HG03571 (cell line): ENCODE measurements at regions not wholly inside any gene's neighbourhood (a gene's known extent, or its start where the extent isn't known, plus 50 kb on each side); places are given as distances from the start of the nearest gene placed in this dataset.
A peak's percentile ranks its signal among the peaks of the same experiment; 100 is the strongest.

Experiments used
- ATAC-seq: cut with Tn5 transposase; IDR thresholded peaks from one replicate; pipeline ENCODE4 v1.9.1; 2021; ENCODE audit not compliant: unreplicated experiment

- ATAC-seq, result no peak
These were observed 249.1 kb downstream of the QKI start for GRCh38 chr6:163663575-163663974.

GRCh38 chr6:163662604-163663225 lies 248.2 kb downstream of the QKI start:
- ATAC-seq, result no peak

GRCh38 chr6:163661272-163661671 lies 246.8 kb downstream of the QKI start:
- peak; percentile 95 for ATAC-seq

- no peak for ATAC-seq
These were observed 245.3 kb downstream of the QKI start for GRCh38 chr6:163659803-163660202.

GRCh38 chr6:163655217-163656121 lies 241.0 kb downstream of the QKI start:
- ATAC-seq, result peak; percentile 61

- ATAC-seq, result no peak
These were observed 237.6 kb downstream of the QKI start for GRCh38 chr6:163651915-163652668.

GRCh38 chr6:163651426-163651825 lies 236.9 kb downstream of the QKI start:
- ATAC-seq, result no peak

- no peak for ATAC-seq
These were observed 234.3 kb downstream of the QKI start for GRCh38 chr6:163648868-163649267.

- ATAC-seq, result no peak
These were observed 233.1 kb downstream of the QKI start for GRCh38 chr6:163647624-163648023.

- no peak for ATAC-seq
These were observed 232.3 kb downstream of the QKI start for GRCh38 chr6:163646866-163647265.

- ATAC-seq, result no peak
These were observed 231.6 kb downstream of the QKI start for GRCh38 chr6:163646133-163646532.

- no peak for ATAC-seq
These were observed 231.0 kb downstream of the QKI start for GRCh38 chr6:163645560-163645959.

GRCh38 chr6:163643866-163644265 lies 229.3 kb downstream of the QKI start:
- no peak for ATAC-seq

- no peak for ATAC-seq
These were observed 227.2 kb downstream of the QKI start for GRCh38 chr6:163641706-163642105.

GRCh38 chr6:163640641-163641040 lies 226.1 kb downstream of the QKI start:
- no peak for ATAC-seq

GRCh38 chr6:163637524-163637923 lies 223.0 kb downstream of the QKI start:
- ATAC-seq, result peak; percentile 60

- ATAC-seq, result no peak
These were observed 221.3 kb downstream of the QKI start for GRCh38 chr6:163635731-163636364.

- ATAC-seq, result no peak
These were observed 220.8 kb downstream of the QKI start for GRCh38 chr6:163635315-163635714.

GRCh38 chr6:163634211-163635171 lies 220.0 kb downstream of the QKI start:
- no peak for ATAC-seq

- ATAC-seq, result no peak
These were observed 216.5 kb downstream of the QKI start for GRCh38 chr6:163630991-163631390.
